Smooth muscle cell (in vitro differentiated cells): ENCODE measurements at regions not wholly inside any gene's neighbourhood (a gene's known extent, or its start where the extent isn't known, plus 50 kb on each side); places are given as distances from the start of the nearest gene placed in this dataset.
"Not testable (repeated sequence)": the region's sequence is repeated elsewhere in the genome, so short reads cannot be mapped to it uniquely, and the experiment has no call there.

Source experiments
- DNase-seq: peaks from one replicate; lab custom pipeline; 2025; ENCODE audit not compliant: unreplicated experiment; lab: John Stamatoyannopoulos, UW
- H2AFZ ChIP-seq: fragments of 200-600 bp; sonication (generic); 2 replicates; pipeline ENCODE4 v1.6.0; 2016; ENCODE audit warnings: antibody characterized with exemption, low read depth, mild to moderate bottlenecking
- H3F3A ChIP-seq: fragments of 200-600 bp; sonication (generic); 2 replicates; pipeline ENCODE4 v1.6.0; 2017; ENCODE audit warnings: antibody characterized with exemption, low read depth
- H3K27ac ChIP-seq: fragments of 200-600 bp; sonication (generic); 2 replicates; pipeline ENCODE4 v1.5.1; 2016; ENCODE audit warnings: low read depth, mild to moderate bottlenecking
- H3K27me3 ChIP-seq: fragments of 200-600 bp; sonication (generic); 2 replicates; pipeline ENCODE4 v1.6.1; 2016; ENCODE audit warnings: low read depth, mild to moderate bottlenecking
- H3K36me3 ChIP-seq: fragments of 200-600 bp; sonication (generic); 2 replicates; pipeline ENCODE4 v1.5.1; 2016; ENCODE audit warnings: low read depth
- H3K4me1 ChIP-seq: fragments of 200-600 bp; sonication (generic); 2 replicates; pipeline ENCODE4 v1.5.1; 2016; ENCODE audit warnings: low read depth
- H3K4me2 ChIP-seq: fragments of 200-600 bp; sonication (generic); 2 replicates; pipeline ENCODE4 v1.6.0; 2016; ENCODE audit warnings: mild to moderate bottlenecking
- H3K4me3 ChIP-seq: fragments of 200-600 bp; sonication (generic); 2 replicates; pipeline ENCODE4 v1.5.1; 2016; ENCODE audit warnings: mild to moderate bottlenecking
- H3K79me2 ChIP-seq: fragments of 200-600 bp; sonication (generic); 2 replicates; pipeline ENCODE4 v1.6.0; 2016; ENCODE audit warnings: low read depth, mild to moderate bottlenecking
- H3K9ac ChIP-seq: fragments of 200-600 bp; sonication (generic); 2 replicates; pipeline ENCODE4 v1.6.0; 2016; ENCODE audit warnings: low read depth
- H3K9me3 ChIP-seq: fragments of 200-600 bp; sonication (generic); replicated peaks from 2 replicates; pipeline ENCODE4 v1.5.1; 2016; ENCODE audit warnings: low read depth
- H4K20me1 ChIP-seq: fragments of 200-600 bp; sonication (generic); 2 replicates; pipeline ENCODE4 v1.6.0; 2016; ENCODE audit warnings: low read depth
- CTCF ChIP-seq: fragments of 200-600 bp; sonication (generic); IDR thresholded peaks from 2 replicates; pipeline ENCODE4 v1.5.1; 2017; ENCODE audit warnings: borderline replicate concordance, mild to moderate bottlenecking, antibody characterized with exemption; ENCODE audit not compliant: insufficient read depth, poor library complexity, severe bottlenecking
- WGBS: methylation state at CpG from one replicate; pipeline ENCODE4 v1.1.7; 2016; ENCODE audit warnings: low lambda C conversion rate; 5-methylcytosine and 5-hydroxymethylcytosine counted together

DNA sequence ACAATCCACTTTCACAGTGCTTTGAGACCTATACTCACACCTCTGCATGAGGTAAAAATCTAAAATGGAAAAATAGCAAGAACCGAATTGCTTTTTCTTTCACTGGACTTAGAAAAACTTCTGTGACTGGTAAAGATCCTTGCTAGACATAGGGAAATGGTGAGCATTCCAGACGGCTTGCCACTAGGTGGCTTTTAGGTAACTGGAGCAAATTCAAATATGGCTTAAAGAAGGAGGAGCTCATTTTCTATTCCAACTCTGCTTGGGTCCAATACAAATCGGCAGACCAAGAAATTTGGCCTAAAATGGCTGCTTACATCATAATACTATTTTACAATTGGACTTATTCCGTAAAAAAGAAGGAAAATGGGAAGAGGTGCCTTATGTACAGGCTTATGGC, 977.9 kb downstream of the ADGRL2 start:
- no peaks in the 10 kb centered on the region for H4K20me1 ChIP-seq
- no peak overlapping the region for H3K4me3 ChIP-seq
- H3K9me3 ChIP-seq: no peaks in the 10 kb centered on the region
- H3K79me2 ChIP-seq: no peaks in the 10 kb centered on the region
- H3K4me1 ChIP-seq: no peaks in the 10 kb centered on the region
- no peaks in the 10 kb centered on the region for H3F3A ChIP-seq
- no peaks in the 10 kb centered on the region for H3K27me3 ChIP-seq
- H3K9ac ChIP-seq: no peak overlapping the region
- no peak overlapping the region for H2AFZ ChIP-seq
- no peak overlapping the region for H3K27ac ChIP-seq
- DNase-seq: no peak
- WGBS: 82% methylated on average over 4 of the region's 4 CpGs
- TF ChIP-seq CTCF: peak; percentile 28
- H3K4me2 ChIP-seq: no peak overlapping the region
- no peaks in the 10 kb centered on the region for H3K36me3 ChIP-seq

DNA sequence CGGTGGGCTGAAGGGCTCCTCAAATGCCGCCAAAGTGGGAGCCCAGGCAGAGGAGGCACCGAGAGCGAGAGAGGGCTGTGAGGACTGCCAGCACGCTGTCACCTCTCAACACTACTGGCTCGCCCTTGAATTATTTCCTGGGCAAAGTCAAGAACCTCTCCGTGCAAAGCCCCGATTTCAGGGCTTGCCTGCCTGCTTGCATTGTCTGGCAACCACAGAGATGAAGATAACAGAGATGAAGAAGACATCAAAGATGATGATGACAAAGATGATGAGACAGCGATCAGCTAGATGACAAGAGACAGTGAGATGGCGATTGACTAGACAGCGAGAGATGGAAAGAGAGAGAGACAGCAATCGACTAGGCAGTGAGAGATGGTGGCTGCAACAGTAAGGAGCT, 976.5 kb downstream of the ADGRL2 start:
- H2AFZ ChIP-seq: no peak overlapping the region
- 95% methylated on average over 12 of the region's 12 CpGs for WGBS
- H3K27ac ChIP-seq: no peak overlapping the region
- no peak overlapping the region for H3K9ac ChIP-seq
- DNase-seq: no peak
- no peaks in the 10 kb centered on the region for H3K9me3 ChIP-seq
- H3K4me3 ChIP-seq: no peak overlapping the region
- no peaks in the 10 kb centered on the region for H3F3A ChIP-seq
- H3K36me3 ChIP-seq: no peaks in the 10 kb centered on the region
- no peak for TF ChIP-seq CTCF
- no peaks in the 10 kb centered on the region for H3K79me2 ChIP-seq
- no peaks in the 10 kb centered on the region for H3K4me1 ChIP-seq
- H3K27me3 ChIP-seq: no peaks in the 10 kb centered on the region
- H3K4me2 ChIP-seq: no peak overlapping the region
- no peaks in the 10 kb centered on the region for H4K20me1 ChIP-seq

- not testable (repeated sequence) for H4K20me1 ChIP-seq, H3K79me2 ChIP-seq, H3K27me3 ChIP-seq, H3K9me3 ChIP-seq, H3K9ac ChIP-seq, H3K27ac ChIP-seq, H3K36me3 ChIP-seq, DNase-seq, H3K4me1 ChIP-seq, H3K4me2 ChIP-seq, H3F3A ChIP-seq, H3K4me3 ChIP-seq, H2AFZ ChIP-seq
- 97% methylated on average over 30 of the region's 30 CpGs for WGBS
These were observed 976.0 kb downstream of the ADGRL2 start for GRCh38 chr1:82776730-82777129.

- H3F3A ChIP-seq: no peaks in the 10 kb centered on the region
- TF ChIP-seq CTCF: peak; percentile 58
- H3K4me1 ChIP-seq: no peaks in the 10 kb centered on the region
- no peaks in the 10 kb centered on the region for H3K9me3 ChIP-seq
- no peaks in the 10 kb centered on the region for H4K20me1 ChIP-seq
- no peak overlapping the region for H2AFZ ChIP-seq
- DNase-seq: no peak
- no peak overlapping the region for H3K4me3 ChIP-seq
- WGBS: 73% methylated on average over 12 of the region's 12 CpGs
- H3K4me2 ChIP-seq: no peak overlapping the region
- H3K27me3 ChIP-seq: no peaks in the 10 kb centered on the region
- H3K27ac ChIP-seq: no peak overlapping the region
- no peaks in the 10 kb centered on the region for H3K36me3 ChIP-seq
- H3K79me2 ChIP-seq: no peaks in the 10 kb centered on the region
- no peak overlapping the region for H3K9ac ChIP-seq
These were observed 974.8 kb downstream of the ADGRL2 start for GRCh38 chr1:82775406-82776000.
